ENCODE measurements at regions not wholly inside any gene's neighbourhood (a gene's known extent, or its start where the extent isn't known, plus 50 kb on each side); places are given as distances from the start of the nearest gene placed in this dataset.

GRCh38 chr14:101132588-101132987 lies 229.1 kb upstream of the RTL1 start:
- no peak for TF ChIP-seq POLR2AphosphoS5 (IDR thresholded peaks at IDR 0.05; ENCODE audit: low read depth, low read length)
- no peak for TF ChIP-seq POLR2A (IDR thresholded peaks at IDR 0.05; ENCODE audit: low read depth, low read length)

All from GM12892 (cell line).